H4 (cell line): ENCODE measurements at regions not wholly inside any gene's neighbourhood (a gene's known extent, or its start where the extent isn't known, plus 50 kb on each side); places are given as distances from the start of the nearest gene placed in this dataset.

Experiments used
- DNase-seq: peaks from one replicate; pipeline ENCODE4 v3.0.0-alpha.2; 2015; ENCODE audit warnings: low spot score

DNA sequence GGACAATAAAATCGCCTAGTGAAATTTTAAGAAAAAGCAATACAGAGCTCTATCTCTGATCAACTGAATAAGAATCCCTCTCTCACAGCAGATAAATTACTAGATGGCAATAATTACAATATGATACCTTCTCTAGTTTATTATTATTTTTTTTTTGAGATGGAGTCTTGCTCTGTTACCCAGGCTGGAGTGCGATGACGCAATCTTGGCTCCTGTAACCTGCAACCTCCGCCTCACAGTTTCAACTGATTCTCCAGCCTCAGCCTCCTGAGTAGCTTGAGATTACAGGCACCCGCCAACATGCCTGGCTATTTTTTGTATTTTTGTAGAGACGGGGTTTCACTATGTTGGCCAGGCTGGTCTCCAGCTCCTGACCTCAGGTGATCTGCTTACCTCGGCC lies 129.3 kb upstream of the PTCHD4 start:
- no peak for DNase-seq

DNA sequence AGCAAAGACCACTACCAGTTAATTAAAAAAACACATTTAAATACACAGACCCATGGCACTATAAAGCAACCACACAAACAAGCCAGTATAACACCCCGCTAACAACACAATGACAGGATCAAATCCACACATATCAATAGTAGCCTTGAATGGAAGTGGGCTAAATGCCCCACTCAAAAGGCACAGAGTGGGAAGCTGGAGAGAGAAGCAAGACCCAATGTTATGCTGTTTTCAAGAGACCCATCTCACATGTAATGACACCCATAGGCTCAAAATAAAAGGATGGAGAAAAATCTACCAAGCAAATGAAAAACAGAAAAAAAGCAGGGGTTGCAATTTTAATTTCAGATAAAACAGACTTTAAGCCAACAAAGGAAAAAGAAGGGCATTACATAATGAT lies 125.4 kb upstream of the PTCHD4 start:
- no peak for DNase-seq

DNA sequence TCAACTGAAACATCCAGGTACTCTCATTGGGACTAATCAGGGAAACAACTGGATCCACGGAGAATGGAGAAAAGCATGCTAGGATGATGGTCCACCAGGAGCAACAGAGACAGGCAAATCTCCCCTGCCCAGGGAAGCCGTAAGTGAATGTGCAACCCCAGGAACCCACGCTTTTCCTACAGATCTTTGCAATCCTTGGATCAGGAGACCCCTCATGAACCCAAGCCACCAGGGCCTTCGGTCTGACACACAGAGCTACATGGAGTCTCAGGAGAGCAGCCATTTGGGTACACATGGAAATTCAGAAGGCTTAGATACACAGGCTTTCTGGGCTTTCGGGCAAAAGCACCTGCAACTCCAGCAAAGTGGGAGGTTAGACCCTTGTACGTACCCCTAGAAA lies 122.1 kb upstream of the PTCHD4 start:
- DNase-seq, result no peak

DNA sequence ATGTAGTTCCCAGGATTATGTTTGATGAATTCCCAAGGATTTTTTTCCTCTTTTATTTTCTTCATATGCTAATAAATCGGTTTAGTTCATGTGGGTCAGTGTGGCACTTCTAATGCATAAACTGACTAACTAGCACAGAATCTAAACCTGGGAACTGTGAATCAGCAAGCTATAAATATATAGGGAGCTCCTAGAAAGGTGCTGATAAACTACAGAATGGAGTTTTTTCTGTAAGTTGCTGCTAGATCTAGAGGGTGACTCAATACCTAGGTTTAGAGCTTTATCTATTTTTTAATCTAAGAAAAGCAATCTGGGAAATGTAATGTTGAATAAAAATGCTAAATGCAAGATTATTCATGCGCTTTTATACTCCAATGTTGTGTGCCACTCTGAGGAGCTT lies 118.8 kb upstream of the PTCHD4 start:
- DNase-seq, result no peak

DNA sequence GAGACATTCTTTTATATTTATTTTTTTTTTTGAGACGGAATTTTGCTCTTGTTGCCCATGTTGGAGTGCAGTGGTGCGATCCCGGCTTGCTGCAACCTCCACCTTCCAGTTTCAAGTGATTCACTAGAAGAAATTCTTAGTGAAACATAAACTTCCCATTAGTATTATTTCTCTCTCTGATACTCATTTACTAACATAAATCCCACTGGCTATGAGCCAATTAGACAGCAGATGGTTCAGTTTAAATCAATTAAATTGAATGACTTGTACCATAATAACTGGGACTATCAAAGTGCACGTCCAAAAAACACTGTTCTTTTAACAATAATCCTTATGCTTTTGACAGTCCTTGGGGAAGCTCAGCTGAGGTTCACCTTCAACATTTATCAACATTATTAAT lies 111.2 kb upstream of the PTCHD4 start:
- no peak for DNase-seq

DNA sequence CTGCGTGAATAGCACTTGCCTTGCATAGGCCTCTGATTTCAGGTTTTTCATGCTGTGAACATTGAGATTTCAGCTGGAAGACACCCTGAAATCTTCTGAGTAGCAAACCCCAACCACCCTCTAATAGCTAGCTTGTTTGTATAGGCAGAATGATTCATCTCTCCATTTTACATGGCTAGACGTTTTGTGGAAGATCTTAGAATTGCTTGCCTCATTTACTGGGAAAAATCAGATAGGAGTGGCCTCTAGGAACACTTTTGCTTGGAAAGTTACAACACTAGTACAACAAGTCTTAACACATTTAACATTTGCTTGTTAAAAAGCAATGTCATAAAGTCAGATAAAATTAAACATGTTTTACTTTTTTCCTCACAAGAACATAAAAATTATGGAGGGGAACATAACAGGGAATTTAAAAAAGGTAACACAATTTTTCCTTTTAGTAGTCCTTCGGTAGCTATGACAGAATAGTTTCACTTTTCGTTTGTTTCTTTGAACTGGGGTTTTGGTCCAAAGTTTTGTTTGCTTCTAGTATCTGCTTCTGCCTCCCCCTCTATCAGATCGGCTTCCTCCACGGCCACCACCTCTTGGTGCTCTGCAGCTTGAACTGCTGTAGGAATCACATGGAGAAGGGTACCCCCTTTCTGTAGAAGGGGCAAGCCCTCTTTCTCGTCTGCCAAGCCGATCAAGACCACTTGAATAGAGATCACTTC lies 102.2 kb upstream of the PTCHD4 start:
- no peak for DNase-seq

DNA sequence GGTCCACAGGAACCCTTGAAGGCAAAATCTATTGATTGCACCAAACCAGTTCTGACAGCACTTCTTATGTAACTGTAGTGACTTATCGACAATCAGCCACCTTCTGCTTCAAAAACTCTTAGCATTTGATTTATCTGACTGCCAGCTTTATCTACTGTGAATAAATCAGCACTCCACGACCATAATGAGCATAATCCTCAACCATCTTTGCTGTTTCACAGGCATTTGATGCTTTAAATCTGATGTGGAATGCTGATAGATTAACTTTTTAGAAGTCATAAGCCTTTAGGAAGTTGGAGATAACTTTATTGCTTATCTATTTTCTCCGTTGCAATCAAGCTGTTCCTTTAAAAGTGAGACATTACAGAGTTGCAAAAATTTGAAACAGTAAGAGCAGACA lies 101.5 kb upstream of the PTCHD4 start:
- no peak for DNase-seq

DNA sequence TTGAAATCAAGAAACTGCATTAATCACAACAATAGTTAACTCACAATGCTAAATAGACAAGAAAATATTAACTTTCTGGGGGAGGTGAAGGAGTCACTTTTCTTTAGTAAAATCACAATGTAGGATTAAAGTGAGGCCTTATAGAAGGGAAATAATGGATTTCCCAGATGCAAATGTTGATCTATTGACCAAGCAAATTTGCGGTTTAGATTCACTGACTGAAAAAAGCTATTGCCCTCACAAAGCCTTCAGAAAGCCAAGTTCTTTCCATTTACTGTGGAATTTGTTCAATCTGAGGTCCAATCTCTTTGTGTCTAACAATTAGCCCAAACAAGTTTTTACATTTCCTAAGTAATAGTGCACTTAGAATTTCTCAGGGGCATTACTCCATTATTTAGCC lies 95.1 kb upstream of the PTCHD4 start:
- DNase-seq, result no peak

DNA sequence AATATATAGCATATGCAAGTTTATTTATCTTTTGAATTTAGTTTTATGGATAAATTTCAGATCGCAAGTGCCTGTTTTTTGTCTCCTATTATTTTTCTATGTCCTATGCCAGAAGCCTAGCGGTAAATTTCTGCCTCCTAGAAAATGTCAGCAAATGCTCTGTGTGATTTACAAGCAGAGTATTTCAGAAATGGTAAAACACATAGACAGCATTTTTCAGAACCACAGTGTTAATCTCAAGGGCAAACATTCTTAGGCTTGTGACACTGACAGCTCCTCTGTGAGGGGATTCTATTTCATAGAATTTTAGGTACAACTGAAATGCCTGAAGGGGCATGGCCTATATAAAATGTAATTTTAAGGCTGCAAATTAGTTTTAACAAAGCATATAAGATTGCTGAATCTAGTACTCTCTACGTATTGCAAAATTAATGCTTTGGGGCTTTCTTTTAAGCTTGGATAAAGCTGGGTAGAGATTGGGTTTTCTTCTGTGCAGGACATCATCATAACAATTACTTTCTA lies 89.9 kb upstream of the PTCHD4 start:
- DNase-seq, result no peak

DNA sequence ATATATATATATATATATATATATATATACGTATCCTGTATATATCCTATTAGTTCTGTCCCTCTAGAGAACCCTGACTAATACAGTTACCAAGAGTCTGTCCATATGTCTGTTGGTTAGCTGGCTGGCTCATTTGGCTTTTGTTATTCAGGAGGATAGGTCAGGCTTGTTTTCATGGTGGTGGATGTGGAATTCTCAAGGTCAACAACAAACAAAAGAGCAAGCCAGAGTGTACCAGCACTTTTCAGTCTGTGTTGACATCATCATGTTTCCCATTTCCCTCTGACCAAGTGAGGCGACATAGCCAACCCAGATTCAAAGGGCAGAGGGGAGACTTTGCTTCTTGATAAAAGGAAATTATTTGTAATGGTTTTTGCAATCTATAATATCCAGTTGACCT lies 88.5 kb upstream of the PTCHD4 start:
- DNase-seq, result peak; percentile 11

DNA sequence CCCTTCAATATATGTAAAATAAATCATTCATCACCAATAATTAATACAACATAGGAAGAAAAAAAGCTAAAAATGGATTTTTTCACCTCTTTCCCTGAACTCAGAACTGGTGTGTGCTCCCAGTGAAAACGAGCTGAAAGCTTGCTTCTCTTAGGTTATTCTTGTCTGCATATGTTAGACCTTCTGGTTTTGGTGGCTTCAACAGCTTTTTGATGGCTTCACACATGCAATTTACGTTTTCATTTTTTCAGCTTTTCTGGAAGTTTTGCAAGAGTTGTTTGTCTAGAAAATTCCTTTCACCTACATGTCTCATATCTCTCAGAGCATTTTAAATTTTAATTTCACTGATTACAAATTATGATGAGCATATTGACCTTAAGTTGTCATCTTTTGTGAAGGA lies 86.9 kb upstream of the PTCHD4 start:
- no peak for DNase-seq

DNA sequence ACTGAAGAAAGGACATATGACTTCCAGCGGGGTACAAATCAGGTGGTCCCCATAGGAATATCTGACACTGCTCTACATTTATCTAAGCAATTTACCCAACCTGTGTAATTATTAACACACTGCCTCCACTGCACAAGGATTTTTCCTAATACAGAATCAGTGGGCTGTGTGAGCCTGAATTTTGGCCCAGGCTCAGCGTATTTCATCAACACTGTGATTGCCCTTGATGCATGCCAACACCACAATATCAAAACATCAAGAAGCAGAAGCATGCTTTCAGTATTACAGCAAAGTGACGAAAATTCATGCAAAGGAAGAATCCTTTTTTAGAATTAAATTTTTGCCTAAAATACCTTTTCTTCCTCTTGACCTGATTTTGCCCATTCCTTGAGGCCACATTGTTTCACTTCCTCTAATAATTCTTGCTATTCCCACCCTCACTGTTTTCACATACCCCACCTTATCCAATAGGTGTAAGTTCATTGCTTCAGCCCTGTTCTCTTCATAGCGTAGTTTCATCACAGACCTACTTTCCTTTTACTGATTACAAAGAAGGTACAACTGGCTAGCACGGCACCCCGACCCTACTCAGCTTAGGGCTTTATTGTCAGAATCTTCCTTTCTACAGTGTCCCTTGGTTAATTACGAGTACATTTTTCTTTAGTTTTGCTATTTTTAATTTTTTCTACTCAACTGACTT lies 83.7 kb upstream of the PTCHD4 start:
- DNase-seq, result no peak

DNA sequence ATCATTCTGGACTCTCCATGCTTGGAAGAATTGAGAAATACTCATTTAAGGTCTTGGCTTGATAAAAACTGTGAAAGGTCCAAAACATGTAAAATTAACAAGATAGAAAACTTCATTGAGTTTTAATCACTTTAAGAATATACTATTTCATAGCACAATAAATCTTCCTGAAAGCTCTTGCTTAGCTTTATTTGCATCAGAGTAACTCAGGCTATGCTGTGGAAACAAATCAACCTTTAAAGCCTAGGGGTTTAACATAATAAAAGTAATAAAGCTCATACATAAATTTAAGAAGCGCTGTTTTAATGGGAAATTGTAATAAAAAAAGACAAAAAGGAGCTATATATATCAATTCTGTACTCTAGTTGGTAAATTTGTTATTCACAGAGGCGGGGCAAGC lies 77.2 kb upstream of the PTCHD4 start:
- DNase-seq, result no peak

DNA sequence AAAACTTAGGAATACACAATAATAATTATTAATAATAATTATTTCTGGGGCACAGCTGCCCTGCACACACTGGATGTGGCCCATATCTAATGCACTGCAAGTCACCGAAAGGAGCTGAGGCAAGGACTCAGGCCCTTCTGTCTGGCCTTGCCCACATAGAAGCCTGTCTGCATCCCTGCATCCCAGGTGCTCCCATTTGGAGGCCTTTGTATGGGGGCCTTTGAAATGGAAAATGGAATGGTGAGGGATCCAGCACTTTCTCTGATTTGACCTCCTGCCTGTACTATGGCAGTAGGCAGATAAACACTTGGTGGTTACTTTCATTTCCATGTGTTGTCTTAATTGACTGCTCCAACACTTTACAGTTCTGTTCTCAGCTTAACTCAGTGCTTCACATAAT lies 75.7 kb upstream of the PTCHD4 start:
- no peak for DNase-seq

DNA sequence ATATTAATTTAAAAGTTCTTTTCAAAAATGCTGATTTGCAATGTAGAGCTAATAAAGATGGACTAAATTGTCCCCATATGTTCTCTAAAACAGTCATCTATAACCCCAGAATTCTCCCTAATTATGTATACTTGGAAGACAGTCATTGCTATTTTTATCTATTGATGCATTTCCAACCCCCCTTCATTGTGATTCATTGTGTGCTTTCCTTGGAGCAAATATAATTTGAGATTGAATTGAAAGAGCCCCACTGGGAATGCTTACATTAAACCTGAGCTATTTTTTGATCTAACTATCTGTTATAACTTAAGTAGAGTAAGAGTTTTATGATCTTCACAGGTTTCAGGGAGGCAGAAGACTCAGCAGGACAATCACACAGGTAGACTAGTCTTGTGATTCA lies 73.7 kb upstream of the PTCHD4 start:
- no peak for DNase-seq

DNA sequence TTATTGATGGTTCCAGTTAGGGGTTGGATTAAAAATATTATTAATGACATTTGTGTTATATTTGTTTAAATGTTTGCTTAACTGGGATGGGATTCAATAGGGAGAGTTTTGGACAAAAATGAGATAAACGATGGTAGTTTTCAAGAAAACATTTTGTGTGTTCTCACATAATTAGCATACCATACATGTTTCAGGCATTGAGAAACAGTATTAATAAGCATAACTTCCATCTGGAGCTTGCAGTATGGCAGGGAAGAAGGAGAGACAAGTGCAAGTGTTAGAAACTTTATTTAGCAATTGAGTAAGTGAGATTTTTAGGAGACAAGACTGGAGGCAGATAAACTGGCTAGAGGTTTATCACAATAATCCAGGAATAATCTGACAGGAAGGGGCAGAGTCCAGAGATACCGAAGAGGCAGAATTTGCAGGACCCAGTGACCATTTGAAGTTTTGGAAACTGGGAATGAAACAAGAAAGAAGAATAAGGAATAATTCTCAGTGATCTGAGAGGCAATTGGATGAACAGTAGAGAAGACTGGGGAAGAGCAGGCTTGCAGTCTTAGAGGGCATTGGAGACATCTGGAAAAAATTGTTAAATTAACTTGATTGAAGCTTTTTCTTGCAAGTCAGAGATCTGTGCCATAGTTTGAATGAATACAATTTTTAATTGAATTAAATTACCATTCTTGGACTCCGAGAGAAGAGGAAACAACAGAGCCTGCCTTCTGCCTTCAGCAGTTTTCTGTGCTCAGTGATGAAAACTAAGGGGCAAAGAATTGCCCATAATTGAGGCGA lies 73.0 kb upstream of the PTCHD4 start:
- no peak for DNase-seq

DNA sequence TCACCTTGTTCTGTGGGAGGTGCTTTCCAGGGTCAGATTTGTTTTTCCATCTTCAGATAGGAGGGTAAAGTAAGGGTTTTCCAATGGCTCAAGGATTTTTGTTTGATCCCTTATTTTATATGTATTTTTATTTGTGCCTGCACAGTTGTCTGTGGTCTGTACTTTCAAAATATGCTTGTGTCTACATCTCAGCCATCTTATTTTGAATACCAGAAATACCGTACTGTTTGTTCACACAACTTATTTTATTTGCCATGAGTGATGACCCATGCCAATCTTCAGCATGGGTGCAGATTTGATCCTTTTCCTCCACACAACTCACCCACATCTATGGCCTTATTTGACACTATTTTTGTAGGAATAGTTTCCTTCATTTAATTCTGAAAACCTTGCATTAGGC lies 72.2 kb upstream of the PTCHD4 start:
- no peak for DNase-seq

DNA sequence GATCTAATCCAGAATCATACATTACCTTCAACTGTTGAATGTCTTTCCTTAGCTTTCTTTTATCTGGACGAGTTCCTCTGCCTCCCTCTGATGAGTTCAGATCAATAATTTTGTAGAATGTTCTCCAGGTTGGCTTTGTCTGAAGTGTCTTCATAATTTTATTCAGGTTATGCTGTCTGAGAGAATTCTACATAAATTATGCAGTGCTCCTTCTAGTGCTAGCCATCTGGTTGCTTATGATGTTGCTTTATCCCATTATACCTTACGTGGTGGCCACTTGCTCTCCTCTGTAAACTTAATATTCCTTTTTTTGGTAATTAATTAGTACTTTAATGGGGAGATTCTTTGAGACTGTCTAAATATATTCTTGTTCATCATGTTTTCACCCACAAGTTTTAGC lies 67.7 kb upstream of the PTCHD4 start:
- no peak for DNase-seq

DNA sequence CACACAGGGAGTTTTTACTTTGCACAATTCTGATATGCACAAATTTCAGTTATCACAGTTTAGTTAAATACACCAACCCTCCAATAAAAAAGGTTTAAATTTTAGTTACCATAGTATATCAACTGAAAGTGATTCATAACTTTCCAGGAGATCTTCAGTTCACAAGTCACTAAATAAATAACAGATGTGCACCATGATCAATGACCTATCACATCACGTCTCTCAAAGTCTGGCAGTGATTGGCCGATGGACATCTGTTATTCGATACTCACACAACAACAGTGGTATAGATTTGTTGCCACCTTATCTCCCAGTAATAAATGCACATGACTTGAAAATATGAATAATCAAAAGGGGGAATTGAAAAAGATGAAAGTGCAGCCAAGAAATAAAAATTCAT lies 66.8 kb upstream of the PTCHD4 start:
- DNase-seq, result no peak

DNA sequence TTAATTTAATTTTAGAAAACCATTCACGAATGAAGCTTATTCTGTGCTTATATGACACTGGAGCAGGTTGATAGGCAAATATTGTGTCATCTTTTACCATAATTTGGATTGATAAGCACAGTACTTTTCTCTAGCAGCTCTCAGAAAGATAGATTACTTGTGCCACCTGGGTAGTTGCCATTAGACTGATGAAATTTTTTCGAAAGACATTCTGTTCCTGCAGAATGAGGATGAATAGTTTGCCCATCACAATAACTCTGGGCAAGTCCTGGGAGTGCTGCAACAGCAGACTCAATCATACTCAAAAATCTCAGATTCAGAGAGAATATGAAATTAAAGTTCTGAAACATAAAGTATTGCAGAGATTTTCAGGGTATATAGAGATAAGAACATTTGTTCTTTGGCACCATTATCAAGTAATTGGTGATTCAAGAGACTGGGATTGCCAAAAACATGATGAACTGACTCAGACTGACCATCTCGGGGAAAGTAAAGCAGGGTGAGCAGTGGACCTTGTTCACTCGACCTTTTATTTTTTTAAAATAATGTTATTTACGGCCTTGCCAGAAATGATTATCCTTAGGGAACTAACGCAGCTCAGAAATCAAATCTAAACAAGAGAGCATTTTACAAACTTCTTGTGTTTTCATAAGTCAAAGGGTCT lies 65.8 kb upstream of the PTCHD4 start:
- no peak for DNase-seq

DNA sequence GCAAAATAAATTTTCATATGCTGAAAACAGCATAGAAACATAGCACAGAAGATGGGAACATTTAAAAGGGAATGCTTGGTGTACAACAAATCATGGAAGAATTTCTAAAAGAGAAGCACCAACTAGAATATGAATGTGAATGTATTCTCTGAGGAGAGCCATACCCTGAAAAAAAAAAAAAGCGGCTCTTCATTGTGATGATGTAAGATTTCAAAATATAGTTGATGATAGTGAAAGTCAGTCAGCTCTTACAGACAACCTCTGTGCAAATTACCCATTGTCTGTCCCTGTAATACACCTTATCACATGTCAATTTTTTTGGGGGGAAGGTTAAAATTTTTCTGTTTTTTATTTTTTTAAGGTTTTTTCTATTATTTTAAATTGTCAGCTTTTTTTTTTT lies 58.6 kb upstream of the PTCHD4 start:
- DNase-seq, result no peak
